Testis (tissue), 2 donors: ENCODE measurements at regions not wholly inside any gene's neighbourhood (a gene's known extent, or its start where the extent isn't known, plus 50 kb on each side); places are given as distances from the start of the nearest gene placed in this dataset.

Experiments used
- POLR2A ChIP-seq: fragments of 450-650 bp; IDR thresholded peaks from one replicate; pipeline ENCODE4 v1.6.1; 2017; ENCODE audit warnings: antibody characterized with exemption, mild to moderate bottlenecking, moderate library complexity
- TF ChIP-seq, protein P1 (sequence below), 3 experiments: fragments of 450-650 bp in 2 of 3; fragments of 200-600 bp in 1 of 3; sonication (generic) in 1 of 3; IDR thresholded peaks; one replicate each; pipeline ENCODE4 v1.5.1; 2016 to 2019; ENCODE audit warnings: antibody characterized with exemption in 3 of 3, mild to moderate bottlenecking in 2 of 3, moderate library complexity in 1 of 3

DNA sequence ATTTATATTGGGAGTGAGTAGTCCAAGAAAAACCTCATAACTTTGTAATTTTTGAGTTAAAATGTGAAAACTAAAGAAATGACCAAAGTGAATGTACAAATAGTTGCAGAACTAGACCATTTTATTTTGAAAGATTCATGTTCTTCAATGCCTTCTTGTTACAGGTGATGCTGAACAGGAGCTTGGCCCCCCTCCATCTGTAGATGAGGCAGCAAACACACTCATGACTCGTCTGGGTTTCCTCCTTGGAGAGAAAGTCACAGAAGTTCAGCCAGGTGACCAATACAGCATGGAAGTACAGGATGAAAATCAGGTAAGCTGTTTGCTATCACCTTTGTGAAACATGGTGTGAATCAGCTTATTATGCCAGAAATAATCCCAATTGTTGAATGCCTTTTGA is 227.8 kb downstream of the TANC2 start:
- TF ChIP-seq, protein P1, sequence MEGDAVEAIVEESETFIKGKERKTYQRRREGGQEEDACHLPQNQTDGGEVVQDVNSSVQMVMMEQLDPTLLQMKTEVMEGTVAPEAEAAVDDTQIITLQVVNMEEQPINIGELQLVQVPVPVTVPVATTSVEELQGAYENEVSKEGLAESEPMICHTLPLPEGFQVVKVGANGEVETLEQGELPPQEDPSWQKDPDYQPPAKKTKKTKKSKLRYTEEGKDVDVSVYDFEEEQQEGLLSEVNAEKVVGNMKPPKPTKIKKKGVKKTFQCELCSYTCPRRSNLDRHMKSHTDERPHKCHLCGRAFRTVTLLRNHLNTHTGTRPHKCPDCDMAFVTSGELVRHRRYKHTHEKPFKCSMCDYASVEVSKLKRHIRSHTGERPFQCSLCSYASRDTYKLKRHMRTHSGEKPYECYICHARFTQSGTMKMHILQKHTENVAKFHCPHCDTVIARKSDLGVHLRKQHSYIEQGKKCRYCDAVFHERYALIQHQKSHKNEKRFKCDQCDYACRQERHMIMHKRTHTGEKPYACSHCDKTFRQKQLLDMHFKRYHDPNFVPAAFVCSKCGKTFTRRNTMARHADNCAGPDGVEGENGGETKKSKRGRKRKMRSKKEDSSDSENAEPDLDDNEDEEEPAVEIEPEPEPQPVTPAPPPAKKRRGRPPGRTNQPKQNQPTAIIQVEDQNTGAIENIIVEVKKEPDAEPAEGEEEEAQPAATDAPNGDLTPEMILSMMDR (IDR thresholded peaks at IDR 0.05), result no peak
- no peak for TF ChIP-seq POLR2A
